ENCODE measurements at regions not wholly inside any gene's neighbourhood (a gene's known extent, or its start where the extent isn't known, plus 50 kb on each side); places are given as distances from the start of the nearest gene placed in this dataset.

- Histone ChIP-seq H3K27me3 (ENCODE audit: control insufficient read depth, insufficient read depth, low read length, poor library complexity, severe bottlenecking) (no peaks in the 10 kb centered on the region), H3K9me3 (ENCODE audit: control insufficient read depth, low read length) (peaks cover 4% of the 10 kb centered on the region), H3K9ac (ENCODE audit: extremely low read depth, low read length, poor library complexity, severe bottlenecking) (no peak overlapping the region), H3K4me1 (ENCODE audit: control insufficient read depth, insufficient read depth, low read length) (no peaks in the 10 kb centered on the region), H3K36me3 (ENCODE audit: control insufficient read depth, insufficient read depth, low read length) (no peaks in the 10 kb centered on the region), H3K4me3 (ENCODE audit: low read length) (no peak overlapping the region), H3K27ac (ENCODE audit: low read depth, low read length) (no peak overlapping the region)
- Mint-ChIP-seq H3K4me3 (no peak overlapping the region), H3K27me3 (ENCODE audit: insufficient read depth) (no peaks in the 10 kb centered on the region), H3K36me3 (ENCODE audit: low read depth) (no peaks in the 10 kb centered on the region), H3K9me3 (peaks cover 1% of the 10 kb centered on the region), H3K27ac (no peak overlapping the region), H3K4me1 (peaks cover 5% of the 10 kb centered on the region)
- DNase-seq: no peak
- WGBS, 2 experiments (ENCODE audit: insufficient coverage in 1 of 2, insufficient read length in 1 of 2): 86 to 93% methylated on average over 3 of the region's 3 CpGs
- no peak for TF ChIP-seq CTCF (conservative IDR thresholded peaks at IDR 0.05)
Measured at GRCh38 chr3:118207271-118207670, 827.4 kb downstream of the IGSF11 start.

GRCh38 chr3:118208642-118209041 lies 826.0 kb downstream of the IGSF11 start:
- H3K27ac Mint-ChIP-seq: no peak overlapping the region
- H3K27me3 Mint-ChIP-seq (ENCODE audit: insufficient read depth): no peaks in the 10 kb centered on the region
- H3K27me3 ChIP-seq (ENCODE audit: control insufficient read depth, insufficient read depth, low read length, poor library complexity, severe bottlenecking): no peaks in the 10 kb centered on the region
- no peaks in the 10 kb centered on the region for H3K36me3 ChIP-seq (ENCODE audit: control insufficient read depth, insufficient read depth, low read length)
- H3K4me3 ChIP-seq (ENCODE audit: low read length): no peak overlapping the region
- no peaks in the 10 kb centered on the region for H3K36me3 Mint-ChIP-seq (ENCODE audit: low read depth)
- no peaks in the 10 kb centered on the region for H3K9me3 ChIP-seq (ENCODE audit: control insufficient read depth, low read length)
- H3K4me1 ChIP-seq (ENCODE audit: control insufficient read depth, insufficient read depth, low read length): no peaks in the 10 kb centered on the region
- no peak overlapping the region for H3K4me3 Mint-ChIP-seq
- peaks cover 6% of the 10 kb centered on the region for H3K4me1 Mint-ChIP-seq
- WGBS, 2 experiments (ENCODE audit: insufficient coverage in 1 of 2, insufficient read length in 1 of 2): no CpG with 5 or more reads among the region's 2 CpGs
- no peak for TF ChIP-seq CTCF (conservative IDR thresholded peaks at IDR 0.05)
- H3K27ac ChIP-seq (ENCODE audit: low read depth, low read length): no peak overlapping the region
- no peak overlapping the region for H3K9ac ChIP-seq (ENCODE audit: extremely low read depth, low read length, poor library complexity, severe bottlenecking)
- no peak for DNase-seq
- H3K9me3 Mint-ChIP-seq: no peaks in the 10 kb centered on the region

GRCh38 chr3:118213892-118214291 lies 820.8 kb downstream of the IGSF11 start:
- no peaks in the 10 kb centered on the region for H3K36me3 ChIP-seq (ENCODE audit: control insufficient read depth, insufficient read depth, low read length)
- DNase-seq: no peak
- Mint-ChIP-seq H3K4me1 (peaks cover 6% of the 10 kb centered on the region), H3K36me3 (ENCODE audit: low read depth) (no peaks in the 10 kb centered on the region), H3K27ac (no peak overlapping the region), H3K27me3 (ENCODE audit: insufficient read depth) (no peaks in the 10 kb centered on the region), H3K4me3 (no peak overlapping the region), H3K9me3 (no peaks in the 10 kb centered on the region)
- no peak for TF ChIP-seq CTCF (conservative IDR thresholded peaks at IDR 0.05)
- H3K27me3 ChIP-seq (ENCODE audit: control insufficient read depth, insufficient read depth, low read length, poor library complexity, severe bottlenecking): no peaks in the 10 kb centered on the region
- H3K9me3 ChIP-seq (ENCODE audit: control insufficient read depth, low read length): no peaks in the 10 kb centered on the region
- H3K9ac ChIP-seq (ENCODE audit: extremely low read depth, low read length, poor library complexity, severe bottlenecking): no peak overlapping the region
- H3K27ac ChIP-seq (ENCODE audit: low read depth, low read length): no peak overlapping the region
- no peak overlapping the region for H3K4me3 ChIP-seq (ENCODE audit: low read length)
- H3K4me1 ChIP-seq (ENCODE audit: control insufficient read depth, insufficient read depth, low read length): no peaks in the 10 kb centered on the region

Measured in endodermal cell (in vitro differentiated cells).